ENCODE measurements at regions not wholly inside any gene's neighbourhood (a gene's known extent, or its start where the extent isn't known, plus 50 kb on each side); places are given as distances from the start of the nearest gene placed in this dataset.
A peak's percentile ranks its signal among the peaks of the same experiment; 100 is the strongest.

- no peak for DNase-seq (ENCODE audit: low read depth in 2 of 2)
Measured at GRCh38 chr4:152112887-152113286, 352.1 kb upstream of the GATB start.

GRCh38 chr4:152112190-152112589, 351.4 kb upstream of the GATB start:
- no peak for DNase-seq (ENCODE audit: low read depth in 2 of 2)

DNA sequence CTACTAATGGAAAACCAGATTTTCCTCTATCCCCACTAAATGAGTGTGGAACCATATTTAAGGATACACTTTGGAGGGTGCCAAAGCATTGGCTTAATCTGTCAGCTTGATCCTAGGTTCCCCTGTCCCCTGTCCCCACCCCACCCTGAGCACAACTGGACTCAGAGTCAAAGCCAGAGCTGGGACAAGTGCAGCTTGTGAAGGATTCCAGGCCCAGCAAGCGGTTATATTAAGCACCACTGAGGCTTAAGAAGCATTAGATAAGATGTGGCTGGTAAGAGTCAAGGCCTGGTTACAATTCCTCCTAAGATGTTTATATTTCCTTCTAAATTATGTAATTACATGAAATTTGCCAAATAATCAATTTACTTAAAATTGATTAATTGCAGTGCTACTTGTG, 350.0 kb upstream of the GATB start:
- DNase-seq (ENCODE audit: low read depth in 2 of 2), result no peak

- DNase-seq (ENCODE audit: low read depth in 2 of 2), result no peak
Measured at GRCh38 chr4:152109531-152110509, 349.0 kb upstream of the GATB start.

- no peak for DNase-seq (ENCODE audit: low read depth in 2 of 2)
Measured at GRCh38 chr4:152107736-152108500, 347.1 kb upstream of the GATB start.

- DNase-seq (ENCODE audit: low read depth in 2 of 2), result no peak
Measured at GRCh38 chr4:152106781-152107321, 346.0 kb upstream of the GATB start.

GRCh38 chr4:152106113-152106763, 345.4 kb upstream of the GATB start:
- no peak for DNase-seq (ENCODE audit: low read depth in 2 of 2)

- no peak for DNase-seq (ENCODE audit: low read depth in 2 of 2)
Measured at GRCh38 chr4:152104901-152105357, 344.1 kb upstream of the GATB start.

- DNase-seq (ENCODE audit: low read depth in 2 of 2), result no peak
Measured at GRCh38 chr4:152104356-152104755, 343.5 kb upstream of the GATB start.

DNA sequence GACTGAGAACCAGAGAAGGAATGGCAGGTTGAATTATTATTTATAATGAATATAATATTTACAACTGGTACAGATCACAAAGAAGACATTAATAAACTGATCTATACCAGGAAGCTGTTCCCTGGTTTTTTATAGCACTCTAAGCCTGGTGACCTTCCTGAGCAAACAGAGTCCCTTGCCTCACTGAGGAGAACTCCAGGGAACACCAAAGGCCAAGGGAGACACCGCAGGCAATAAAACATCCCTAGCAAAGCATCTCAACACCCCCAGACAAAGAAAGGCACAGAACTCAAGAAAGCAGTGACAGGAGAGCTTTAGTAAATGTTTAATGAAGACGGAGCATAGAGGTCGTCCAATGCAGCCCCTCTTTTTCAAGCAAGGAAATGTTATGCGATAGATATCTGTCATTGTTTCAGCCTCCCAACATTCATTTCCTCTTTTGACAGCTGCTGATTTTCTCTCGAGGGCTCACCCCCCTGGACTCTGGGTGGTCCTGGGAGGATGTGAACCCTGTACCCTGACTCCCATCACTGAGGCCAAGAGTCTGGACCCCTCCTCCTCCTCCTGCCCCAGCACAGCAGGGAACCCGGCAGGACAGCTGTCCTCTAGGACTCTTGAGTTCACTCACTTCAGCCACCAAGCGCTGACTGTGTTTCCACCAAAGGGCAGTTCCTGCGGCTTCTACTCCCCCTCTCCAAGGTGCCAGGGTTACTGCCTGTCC, 342.5 kb upstream of the GATB start:
- no peak for DNase-seq (ENCODE audit: low read depth in 2 of 2)

DNA sequence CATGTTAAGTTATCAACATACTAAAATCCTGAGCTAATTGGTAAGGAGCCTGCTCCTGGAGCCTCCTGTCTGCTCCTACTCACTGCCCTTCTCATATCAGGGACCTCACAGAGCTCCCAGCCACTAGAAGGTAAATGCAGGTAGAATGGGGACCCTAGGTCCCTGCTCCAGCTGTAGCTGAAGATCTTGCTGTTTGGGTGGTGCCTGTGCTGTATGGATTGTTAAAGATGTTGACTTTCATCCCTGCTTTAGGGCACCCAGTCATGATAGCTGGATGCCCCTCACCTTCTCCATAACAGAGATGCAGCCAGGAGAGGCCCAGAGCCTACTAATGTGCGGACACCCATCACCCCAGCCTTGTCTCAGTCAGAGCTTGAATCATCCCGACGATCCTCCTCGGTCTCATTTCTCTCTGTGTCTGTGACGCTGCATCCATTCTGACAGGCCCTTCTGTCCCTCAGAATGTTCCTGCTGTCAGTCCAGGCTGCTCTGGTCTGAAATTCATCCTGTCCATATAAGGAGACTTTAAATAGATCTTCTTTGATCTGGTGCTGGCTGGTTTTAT, 341.7 kb upstream of the GATB start:
- no peak for DNase-seq (ENCODE audit: low read depth in 2 of 2)

DNA sequence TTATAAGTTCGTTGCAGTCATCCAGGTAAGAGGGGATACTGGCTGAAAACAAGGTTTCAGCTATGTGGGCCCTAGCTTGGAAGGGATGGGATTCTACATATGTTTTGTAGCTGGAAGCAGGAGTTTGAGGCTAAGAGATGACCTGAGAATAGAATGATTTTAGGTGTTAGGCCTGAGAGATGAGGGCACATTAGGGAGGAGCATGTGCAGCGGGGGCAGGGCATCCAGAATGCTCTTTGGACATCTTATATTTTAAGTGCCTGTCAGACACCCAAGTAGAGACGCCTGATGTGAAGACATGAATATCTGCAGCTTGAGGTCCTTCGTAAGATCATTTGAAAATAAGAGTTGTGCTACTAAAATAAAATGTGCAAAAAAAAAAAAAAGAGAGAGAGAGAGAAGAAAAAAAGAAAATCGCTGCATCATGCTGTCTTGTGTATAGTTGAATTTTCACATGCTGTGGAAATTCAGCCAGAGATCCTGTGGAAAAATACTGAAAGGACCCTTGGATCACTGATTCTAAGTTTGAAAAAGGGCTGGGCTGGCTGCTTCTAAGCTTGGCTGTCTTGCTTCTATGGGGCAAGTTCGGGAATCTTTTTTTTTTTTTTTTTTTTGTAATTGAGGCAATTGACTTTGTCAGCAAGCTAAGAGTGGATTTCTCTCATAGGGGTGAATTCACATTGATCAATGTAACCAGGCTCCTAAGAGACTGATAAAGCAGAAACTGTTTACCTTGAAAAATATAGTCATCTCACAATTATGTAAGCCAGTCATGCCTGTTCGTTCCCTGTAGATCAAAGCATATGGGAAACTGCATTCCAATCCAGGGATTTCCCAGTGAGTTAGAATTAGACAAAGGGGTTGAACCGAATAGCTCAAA, 341.0 kb upstream of the GATB start:
- no peak for DNase-seq (ENCODE audit: low read depth in 2 of 2)

- peak; percentile 30 to 48 for DNase-seq (ENCODE audit: low read depth in 2 of 2)
Measured at GRCh38 chr4:152100379-152101201, 339.8 kb upstream of the GATB start.

DNA sequence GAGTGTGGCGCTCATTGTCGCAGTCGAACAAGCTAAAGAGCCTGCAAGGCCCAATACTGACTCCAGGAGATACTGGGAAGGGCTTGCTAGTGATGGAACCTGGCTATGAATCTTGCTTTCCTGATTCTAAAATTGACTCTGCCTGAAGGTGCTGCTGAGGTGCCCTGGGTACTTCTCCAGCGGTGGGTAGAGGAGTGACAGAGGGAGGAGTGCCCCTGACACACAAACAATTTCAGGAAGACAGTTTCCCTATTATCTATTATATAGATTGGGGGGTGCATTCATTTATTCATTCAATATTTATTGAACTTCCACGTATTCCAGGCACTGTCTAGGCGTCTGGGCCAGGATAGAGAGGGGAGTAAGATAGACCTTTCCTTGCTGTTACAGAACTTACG, 339.2 kb upstream of the GATB start:
- DNase-seq (ENCODE audit: low read depth in 2 of 2), result no peak

DNA sequence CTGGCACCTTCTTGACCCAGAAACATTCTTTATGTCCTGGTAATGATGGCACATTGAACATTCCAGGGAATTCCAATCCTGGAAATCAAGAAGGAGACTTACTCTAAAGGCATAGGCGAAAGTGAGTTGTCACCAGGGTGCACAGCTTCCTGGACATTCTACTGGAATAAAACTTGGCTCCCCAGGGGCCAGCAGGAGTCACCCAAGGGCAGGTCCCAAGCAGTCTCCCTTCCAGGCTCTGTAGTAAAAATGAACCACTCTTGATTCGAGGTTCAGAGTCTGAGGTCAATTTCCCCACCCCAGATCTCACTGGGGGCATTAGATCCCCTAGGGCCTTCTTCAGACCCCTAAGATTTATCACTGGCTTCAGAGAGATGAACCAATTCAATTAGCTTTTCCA, 338.7 kb upstream of the GATB start:
- DNase-seq (ENCODE audit: low read depth in 2 of 2), result no peak

GRCh38 chr4:152099061-152099425, 338.2 kb upstream of the GATB start:
- DNase-seq (ENCODE audit: low read depth in 2 of 2), result no peak

- no peak for DNase-seq (ENCODE audit: low read depth in 2 of 2)
Measured at GRCh38 chr4:152098365-152099060, 337.7 kb upstream of the GATB start.

- DNase-seq (ENCODE audit: low read depth in 2 of 2), result no peak
Measured at GRCh38 chr4:152097371-152097770, 336.6 kb upstream of the GATB start.

GRCh38 chr4:152095701-152096070, 334.9 kb upstream of the GATB start:
- DNase-seq (ENCODE audit: low read depth in 2 of 2), result no peak
